ENCODE measurements at regions not wholly inside any gene's neighbourhood (a gene's known extent, or its start where the extent isn't known, plus 50 kb on each side); places are given as distances from the start of the nearest gene placed in this dataset.

GRCh38 chrX:39592776-39593175 lies 505.0 kb downstream of the BCOR start:
- no peak for TF ChIP-seq EGR1 (IDR thresholded peaks at IDR 0.05)
- TF ChIP-seq CEBPB (IDR thresholded peaks at IDR 0.05), result no peak
- TF ChIP-seq RAD21 (IDR thresholded peaks at IDR 0.05; ENCODE audit: low read depth), result no peak
- no peak for TF ChIP-seq TEAD4 (IDR thresholded peaks at IDR 0.05)
- TF ChIP-seq, protein P1, sequence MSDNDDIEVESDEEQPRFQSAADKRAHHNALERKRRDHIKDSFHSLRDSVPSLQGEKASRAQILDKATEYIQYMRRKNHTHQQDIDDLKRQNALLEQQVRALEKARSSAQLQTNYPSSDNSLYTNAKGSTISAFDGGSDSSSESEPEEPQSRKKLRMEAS (IDR thresholded peaks at IDR 0.05), result no peak
- TF ChIP-seq TCF12 (IDR thresholded peaks at IDR 0.05; ENCODE audit: low read depth), result no peak
- TF ChIP-seq ZBTB7A (IDR thresholded peaks at IDR 0.05; ENCODE audit: low read depth), result no peak
- no peak for TF ChIP-seq CREB1 (IDR thresholded peaks at IDR 0.05; ENCODE audit: low read depth)
- no peak for TF ChIP-seq YY1 (IDR thresholded peaks at IDR 0.05; ENCODE audit: low read depth)
- no peak for TF ChIP-seq FOXM1 (IDR thresholded peaks at IDR 0.05; ENCODE audit: borderline replicate concordance, low read depth)
- TF ChIP-seq TAF1 (IDR thresholded peaks at IDR 0.05; ENCODE audit: low read depth), result no peak
- TF ChIP-seq, protein P2, sequence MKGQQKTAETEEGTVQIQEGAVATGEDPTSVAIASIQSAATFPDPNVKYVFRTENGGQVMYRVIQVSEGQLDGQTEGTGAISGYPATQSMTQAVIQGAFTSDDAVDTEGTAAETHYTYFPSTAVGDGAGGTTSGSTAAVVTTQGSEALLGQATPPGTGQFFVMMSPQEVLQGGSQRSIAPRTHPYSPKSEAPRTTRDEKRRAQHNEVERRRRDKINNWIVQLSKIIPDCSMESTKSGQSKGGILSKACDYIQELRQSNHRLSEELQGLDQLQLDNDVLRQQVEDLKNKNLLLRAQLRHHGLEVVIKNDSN (IDR thresholded peaks at IDR 0.05), result no peak
- no peak for TF ChIP-seq NFIC (IDR thresholded peaks at IDR 0.05)
- TF ChIP-seq EP300 (IDR thresholded peaks at IDR 0.05; ENCODE audit: borderline replicate concordance), result no peak
- TF ChIP-seq, protein P3, sequence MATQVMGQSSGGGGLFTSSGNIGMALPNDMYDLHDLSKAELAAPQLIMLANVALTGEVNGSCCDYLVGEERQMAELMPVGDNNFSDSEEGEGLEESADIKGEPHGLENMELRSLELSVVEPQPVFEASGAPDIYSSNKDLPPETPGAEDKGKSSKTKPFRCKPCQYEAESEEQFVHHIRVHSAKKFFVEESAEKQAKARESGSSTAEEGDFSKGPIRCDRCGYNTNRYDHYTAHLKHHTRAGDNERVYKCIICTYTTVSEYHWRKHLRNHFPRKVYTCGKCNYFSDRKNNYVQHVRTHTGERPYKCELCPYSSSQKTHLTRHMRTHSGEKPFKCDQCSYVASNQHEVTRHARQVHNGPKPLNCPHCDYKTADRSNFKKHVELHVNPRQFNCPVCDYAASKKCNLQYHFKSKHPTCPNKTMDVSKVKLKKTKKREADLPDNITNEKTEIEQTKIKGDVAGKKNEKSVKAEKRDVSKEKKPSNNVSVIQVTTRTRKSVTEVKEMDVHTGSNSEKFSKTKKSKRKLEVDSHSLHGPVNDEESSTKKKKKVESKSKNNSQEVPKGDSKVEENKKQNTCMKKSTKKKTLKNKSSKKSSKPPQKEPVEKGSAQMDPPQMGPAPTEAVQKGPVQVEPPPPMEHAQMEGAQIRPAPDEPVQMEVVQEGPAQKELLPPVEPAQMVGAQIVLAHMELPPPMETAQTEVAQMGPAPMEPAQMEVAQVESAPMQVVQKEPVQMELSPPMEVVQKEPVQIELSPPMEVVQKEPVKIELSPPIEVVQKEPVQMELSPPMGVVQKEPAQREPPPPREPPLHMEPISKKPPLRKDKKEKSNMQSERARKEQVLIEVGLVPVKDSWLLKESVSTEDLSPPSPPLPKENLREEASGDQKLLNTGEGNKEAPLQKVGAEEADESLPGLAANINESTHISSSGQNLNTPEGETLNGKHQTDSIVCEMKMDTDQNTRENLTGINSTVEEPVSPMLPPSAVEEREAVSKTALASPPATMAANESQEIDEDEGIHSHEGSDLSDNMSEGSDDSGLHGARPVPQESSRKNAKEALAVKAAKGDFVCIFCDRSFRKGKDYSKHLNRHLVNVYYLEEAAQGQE (IDR thresholded peaks at IDR 0.05; ENCODE audit: low read depth), result no peak

GRCh38 chrX:39595977-39596376 lies 501.8 kb downstream of the BCOR start:
- TF ChIP-seq CEBPB (IDR thresholded peaks at IDR 0.05) (no peak), FOXM1 (IDR thresholded peaks at IDR 0.05; ENCODE audit: borderline replicate concordance, low read depth) (no peak), TAF1 (IDR thresholded peaks at IDR 0.05; ENCODE audit: low read depth) (no peak), EGR1 (IDR thresholded peaks at IDR 0.05) (no peak), YY1 (IDR thresholded peaks at IDR 0.05; ENCODE audit: low read depth) (no peak), EP300 (IDR thresholded peaks at IDR 0.05; ENCODE audit: borderline replicate concordance) (no peak), NFIC (IDR thresholded peaks at IDR 0.05) (no peak), TEAD4 (IDR thresholded peaks at IDR 0.05) (no peak), RAD21 (IDR thresholded peaks at IDR 0.05; ENCODE audit: low read depth) (no peak), ZBTB7A (IDR thresholded peaks at IDR 0.05; ENCODE audit: low read depth) (no peak)
- TF ChIP-seq, protein P3 (IDR thresholded peaks at IDR 0.05; ENCODE audit: low read depth), result no peak
- TF ChIP-seq, protein P1 (IDR thresholded peaks at IDR 0.05), result no peak

DNA sequence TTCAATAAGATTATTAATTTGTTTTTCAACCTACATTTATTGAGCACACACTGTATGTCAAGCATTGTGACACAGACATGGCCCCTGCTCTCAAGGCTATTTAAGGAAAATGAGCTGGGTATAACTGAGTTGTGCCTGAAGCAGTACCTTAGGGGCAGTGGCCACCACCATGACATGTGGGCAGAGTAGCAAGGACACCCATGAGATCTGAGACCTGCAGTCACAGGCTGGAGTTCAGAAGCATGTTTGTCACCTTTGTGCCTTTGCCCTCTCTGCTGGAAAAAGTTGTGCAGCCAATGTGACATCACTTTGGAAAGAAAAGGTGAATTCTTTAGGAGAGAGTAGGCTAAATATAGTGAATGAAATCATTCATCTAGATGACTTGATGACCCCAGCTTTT lies 501.3 kb downstream of the BCOR start:
- TF ChIP-seq FOXM1 (IDR thresholded peaks at IDR 0.05; ENCODE audit: borderline replicate concordance, low read depth) (no peak), RAD21 (IDR thresholded peaks at IDR 0.05; ENCODE audit: low read depth) (no peak), TCF12 (IDR thresholded peaks at IDR 0.05; ENCODE audit: low read depth) (no peak), CREB1 (IDR thresholded peaks at IDR 0.05; ENCODE audit: low read depth) (no peak), TAF1 (IDR thresholded peaks at IDR 0.05; ENCODE audit: low read depth) (no peak)

DNA sequence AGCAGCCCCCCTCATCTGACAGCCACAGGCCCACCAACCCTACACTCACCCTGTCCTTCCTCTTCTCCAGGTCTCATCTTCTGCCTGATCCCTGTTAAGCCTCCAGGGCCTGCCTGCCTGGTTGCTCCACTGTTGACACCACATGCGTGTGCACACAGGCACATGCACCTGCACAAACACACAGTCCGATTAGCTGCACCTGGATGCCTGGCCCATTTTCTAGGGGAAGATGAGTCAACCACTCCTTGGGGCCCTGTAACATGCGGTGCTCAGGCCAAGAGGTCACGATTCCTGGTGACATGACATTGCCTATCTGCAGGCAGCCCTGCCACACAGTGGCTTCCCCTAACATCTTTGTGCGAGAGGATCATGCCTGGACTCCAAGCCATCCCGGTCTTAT lies 498.4 kb downstream of the BCOR start:
- TF ChIP-seq EP300 (IDR thresholded peaks at IDR 0.05; ENCODE audit: borderline replicate concordance) (no peak), NFIC (IDR thresholded peaks at IDR 0.05) (no peak), YY1 (IDR thresholded peaks at IDR 0.05; ENCODE audit: low read depth) (no peak), TCF12 (IDR thresholded peaks at IDR 0.05; ENCODE audit: low read depth) (no peak), FOXM1 (IDR thresholded peaks at IDR 0.05; ENCODE audit: borderline replicate concordance, low read depth) (no peak)
- TF ChIP-seq, protein P2 (IDR thresholded peaks at IDR 0.05), result no peak

- no peak for TF ChIP-seq CEBPB (IDR thresholded peaks at IDR 0.05)
- TF ChIP-seq NFIC (IDR thresholded peaks at IDR 0.05), result no peak
Measured at GRCh38 chrX:39600222-39600621, 497.5 kb downstream of the BCOR start.

DNA sequence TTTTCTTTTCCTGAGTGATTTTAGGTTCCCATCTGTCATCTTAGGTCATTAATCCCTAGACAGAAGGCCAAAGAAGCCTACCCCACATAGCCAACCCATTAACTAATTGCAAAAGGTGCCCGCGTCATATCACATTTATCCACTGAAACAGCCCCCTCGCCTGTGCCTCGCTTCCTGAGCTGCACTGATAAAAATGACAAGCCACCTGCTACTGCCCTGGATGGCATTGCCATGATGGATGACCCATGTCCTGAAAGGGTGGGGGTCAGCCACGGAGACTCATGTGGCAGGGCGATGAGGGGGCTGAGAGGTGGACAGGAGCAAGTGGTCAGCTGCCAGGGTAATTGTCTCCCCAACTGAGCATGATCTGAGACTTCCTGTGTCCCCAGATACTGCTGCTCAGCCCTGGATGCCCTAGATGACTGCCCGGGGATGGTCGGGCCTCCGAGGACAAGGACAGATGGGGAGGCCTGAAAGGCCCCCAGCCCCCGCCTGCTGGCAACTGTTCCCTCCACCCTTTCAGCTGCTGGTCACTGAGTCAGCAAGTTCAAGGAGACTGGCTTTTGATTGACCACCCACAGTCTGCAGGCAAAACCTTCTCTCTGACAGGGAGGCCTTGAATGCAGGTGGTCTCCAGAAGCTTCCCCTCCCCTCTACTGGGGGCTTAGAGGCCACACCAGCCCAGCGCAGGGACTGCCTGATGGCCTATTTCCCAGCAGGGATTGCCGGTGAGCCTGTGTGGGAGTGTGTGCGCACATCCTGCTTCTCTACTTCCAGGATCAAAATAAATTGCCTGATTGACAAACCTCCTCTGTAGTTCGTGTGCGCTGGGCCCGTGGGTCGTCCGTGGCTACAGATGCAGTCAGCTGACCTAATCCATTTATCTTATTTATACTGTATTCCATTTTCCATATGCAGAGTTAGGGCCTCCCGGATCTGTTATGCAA lies 496.3 kb downstream of the BCOR start:
- TF ChIP-seq NFIC (IDR thresholded peaks at IDR 0.05), result no peak
- TF ChIP-seq RAD21 (IDR thresholded peaks at IDR 0.05; ENCODE audit: low read depth), result no peak
- no peak for TF ChIP-seq TAF1 (IDR thresholded peaks at IDR 0.05; ENCODE audit: low read depth)
- no peak for TF ChIP-seq ZBTB7A (IDR thresholded peaks at IDR 0.05; ENCODE audit: low read depth)
- TF ChIP-seq, protein P1 (IDR thresholded peaks at IDR 0.05), result no peak
- TF ChIP-seq YY1 (IDR thresholded peaks at IDR 0.05; ENCODE audit: low read depth), result no peak
- TF ChIP-seq TCF12 (IDR thresholded peaks at IDR 0.05; ENCODE audit: low read depth), result no peak
- no peak for TF ChIP-seq FOXM1 (IDR thresholded peaks at IDR 0.05; ENCODE audit: borderline replicate concordance, low read depth)
- no peak for TF ChIP-seq CEBPB (IDR thresholded peaks at IDR 0.05)
- TF ChIP-seq, protein P2 (IDR thresholded peaks at IDR 0.05), result no peak
- no peak for TF ChIP-seq EGR1 (IDR thresholded peaks at IDR 0.05)
- TF ChIP-seq CREB1 (IDR thresholded peaks at IDR 0.05; ENCODE audit: low read depth), result no peak
- TF ChIP-seq, protein P3 (IDR thresholded peaks at IDR 0.05; ENCODE audit: low read depth), result no peak
- TF ChIP-seq EP300 (IDR thresholded peaks at IDR 0.05; ENCODE audit: borderline replicate concordance), result no peak

All from Ishikawa (cell line).